H9 (cell line): ENCODE measurements at regions not wholly inside any gene's neighbourhood (a gene's known extent, or its start where the extent isn't known, plus 50 kb on each side); places are given as distances from the start of the nearest gene placed in this dataset.

Experiments used
- DNase-seq: peaks from one replicate; pipeline ENCODE4 v3.0.0-alpha.2; 2017
- H2AFZ ChIP-seq: one replicate; pipeline ENCODE4 v1.6.1; 2013; ENCODE audit warnings: mild to moderate bottlenecking, low read length, control low read depth, moderate library complexity
- H2AK5ac ChIP-seq: 2 replicates; pipeline ENCODE4 v1.6.1; 2013; ENCODE audit warnings: low read length, control low read depth, mixed read lengths; ENCODE audit not compliant: insufficient read length
- H2BK120ac ChIP-seq: one replicate; pipeline ENCODE4 v1.6.1; 2013; ENCODE audit warnings: low read depth, mild to moderate bottlenecking, low read length, control low read depth, inconsistent platforms; ENCODE audit not compliant: poor library complexity, severe bottlenecking
- H2BK12ac ChIP-seq: 2 replicates; pipeline ENCODE4 v1.6.1; 2013; ENCODE audit warnings: low read length, control low read depth, mixed read lengths, low read depth; ENCODE audit not compliant: insufficient read length
- H2BK15ac ChIP-seq: 2 replicates; pipeline ENCODE4 v1.6.1; 2013; ENCODE audit warnings: low read depth, low read length, control low read depth
- H2BK20ac ChIP-seq: one replicate; pipeline ENCODE4 v1.6.1; 2013; ENCODE audit warnings: low read depth, mild to moderate bottlenecking, low read length, control low read depth, inconsistent platforms; ENCODE audit not compliant: poor library complexity, severe bottlenecking
- H2BK5ac ChIP-seq: 2 replicates; pipeline ENCODE4 v1.6.1; 2013; ENCODE audit warnings: low read length, control low read depth, mixed read lengths; ENCODE audit not compliant: insufficient read length
- H3K14ac ChIP-seq: 2 replicates; pipeline ENCODE4 v1.6.1; 2013; ENCODE audit warnings: low read length, control low read depth; ENCODE audit not compliant: insufficient read depth
- H3K18ac ChIP-seq: 2 replicates; pipeline ENCODE4 v1.6.1; 2013; ENCODE audit warnings: low read depth, mild to moderate bottlenecking, mixed read lengths, low read length, control low read depth; ENCODE audit not compliant: insufficient read length
- H3K23ac ChIP-seq: 2 replicates; pipeline ENCODE4 v1.6.1; 2013; ENCODE audit warnings: low read length, control low read depth, mixed read lengths, low read depth; ENCODE audit not compliant: insufficient read length
- H3K23me2 ChIP-seq: 2 replicates; pipeline ENCODE4 v1.6.1; 2013; ENCODE audit warnings: low read depth, mild to moderate bottlenecking, mixed read lengths, low read length, control low read depth; ENCODE audit not compliant: insufficient read length, poor library complexity, severe bottlenecking
- H3K27ac ChIP-seq: 2 replicates; pipeline ENCODE4 v1.5.1; 2013; ENCODE audit warnings: low read length, control low read depth, mixed read lengths, low read depth; ENCODE audit not compliant: insufficient read length
- H3K27me3 ChIP-seq: 2 replicates; pipeline ENCODE4 v1.6.1; 2013; ENCODE audit warnings: low read length, control low read depth, inconsistent platforms; ENCODE audit not compliant: insufficient read depth
- H3K4ac ChIP-seq: 2 replicates; pipeline ENCODE4 v1.6.1; 2013; ENCODE audit warnings: low read depth, mild to moderate bottlenecking, control low read depth, inconsistent platforms, low read length, moderate library complexity
- H3K4me1 ChIP-seq: 2 replicates; pipeline ENCODE4 v1.6.1; 2013; ENCODE audit warnings: low read length, control low read depth, inconsistent platforms; ENCODE audit not compliant: insufficient read depth
- H3K4me2 ChIP-seq: 2 replicates; pipeline ENCODE4 v1.6.1; 2013; ENCODE audit warnings: low read length, control low read depth, mixed read lengths; ENCODE audit not compliant: insufficient read length, insufficient read depth
- H3K56ac ChIP-seq: 2 replicates; pipeline ENCODE4 v1.6.1; 2013; ENCODE audit warnings: low read depth, mild to moderate bottlenecking, mixed read lengths, low read length, control low read depth; ENCODE audit not compliant: insufficient read length
- H3K79me1 ChIP-seq: 2 replicates; pipeline ENCODE4 v1.6.1; 2013; ENCODE audit warnings: low read depth, mild to moderate bottlenecking, moderate library complexity, low read length, control low read depth, inconsistent platforms; ENCODE audit not compliant: insufficient read depth, poor library complexity, severe bottlenecking
- H3K79me2 ChIP-seq: 2 replicates; pipeline ENCODE4 v1.6.1; 2013; ENCODE audit warnings: low read length, control low read depth, inconsistent platforms; ENCODE audit not compliant: insufficient read depth
- H3K9ac ChIP-seq: 2 replicates; pipeline ENCODE4 v1.6.1; 2013; ENCODE audit warnings: low read length, control low read depth, mixed read lengths; ENCODE audit not compliant: insufficient read length; ENCODE audit errors: extremely low read depth
- H3K9me3 ChIP-seq: one replicate; pipeline ENCODE4 v1.6.1; 2013; ENCODE audit warnings: low read depth, low read length, inconsistent platforms; ENCODE audit not compliant: control insufficient read depth
- H3T11ph ChIP-seq: one replicate; pipeline ENCODE4 v1.6.1; 2013; ENCODE audit warnings: mild to moderate bottlenecking, low read length, control low read depth, inconsistent platforms
- H4K20me1 ChIP-seq: one replicate; pipeline ENCODE4 v1.6.1; 2013; ENCODE audit not compliant: control insufficient read depth, insufficient read length, insufficient read depth
- H4K5ac ChIP-seq: 2 replicates; pipeline ENCODE4 v1.6.1; 2013; ENCODE audit warnings: low read depth, mild to moderate bottlenecking, mixed read lengths, low read length, control low read depth; ENCODE audit not compliant: insufficient read length
- H4K8ac ChIP-seq: replicated peaks from 2 replicates; pipeline ENCODE4 v1.6.1; 2013; ENCODE audit warnings: low read length, control low read depth, mixed read lengths, low read depth; ENCODE audit not compliant: insufficient read length
- H4K91ac ChIP-seq: 2 replicates; pipeline ENCODE4 v1.6.1; 2013; ENCODE audit warnings: low read depth, mild to moderate bottlenecking, moderate library complexity, mixed read lengths, low read length, control low read depth; ENCODE audit not compliant: insufficient read length
- H3K27ac Mint-ChIP-seq, 3 experiments: 2 replicates in 2 of 3; 3 replicates in 1 of 3; pipeline ENCODE4 v1.8.0; 2020 to 2021; ENCODE audit warnings: mixed read lengths in 3 of 3, mild to moderate bottlenecking in 1 of 3, moderate library complexity in 1 of 3
- H3K27me3 Mint-ChIP-seq: 2 replicates; pipeline ENCODE4 v1.8.0; 2021; ENCODE audit warnings: low read depth, mild to moderate bottlenecking, moderate library complexity, mixed read lengths
- H3K36me3 Mint-ChIP-seq, 3 experiments: 2 replicates in 2 of 3; 3 replicates in 1 of 3; pipeline ENCODE4 v1.8.0; 2020 to 2021; ENCODE audit warnings: low read depth in 3 of 3, mixed read lengths in 3 of 3; ENCODE audit not compliant: insufficient read depth in 1 of 3
- H3K4me1 Mint-ChIP-seq, 2 experiments: 2 replicates each; pipeline ENCODE4 v1.8.0; 2020; ENCODE audit warnings: mixed read lengths in 2 of 2
- H3K4me3 Mint-ChIP-seq, 2 experiments: 2 replicates in 1 of 2; 3 replicates in 1 of 2; pipeline ENCODE4 v1.8.0; 2020 to 2021; ENCODE audit warnings: mild to moderate bottlenecking in 2 of 2, mixed read lengths in 2 of 2, moderate library complexity in 1 of 2
- H3K9me3 Mint-ChIP-seq, 2 experiments: 2 replicates in 1 of 2; 3 replicates in 1 of 2; pipeline ENCODE4 v1.8.0; 2020; ENCODE audit warnings: mild to moderate bottlenecking in 2 of 2, mixed read lengths in 2 of 2, moderate library complexity in 1 of 2
- WGBS: extraction: QIAGEN DNeasy Blood & Tissue Kit; methylation state at CpG from one replicate; pipeline ENCODE4 v1.1.7; 2013; ENCODE audit warnings: missing lambda C conversion rate, low lambda C conversion rate, mixed read lengths; ENCODE audit not compliant: insufficient read length; ENCODE audit errors: extremely low coverage; 5-methylcytosine and 5-hydroxymethylcytosine counted together
- TF ChIP-seq, protein P1 (sequence below): fragments of 200-600 bp; sonication (generic); conservative IDR thresholded peaks from 3 replicates; pipeline ENCODE4 v1.8.0; 2021; ENCODE audit warnings: antibody characterized with exemption, mild to moderate bottlenecking

DNA sequence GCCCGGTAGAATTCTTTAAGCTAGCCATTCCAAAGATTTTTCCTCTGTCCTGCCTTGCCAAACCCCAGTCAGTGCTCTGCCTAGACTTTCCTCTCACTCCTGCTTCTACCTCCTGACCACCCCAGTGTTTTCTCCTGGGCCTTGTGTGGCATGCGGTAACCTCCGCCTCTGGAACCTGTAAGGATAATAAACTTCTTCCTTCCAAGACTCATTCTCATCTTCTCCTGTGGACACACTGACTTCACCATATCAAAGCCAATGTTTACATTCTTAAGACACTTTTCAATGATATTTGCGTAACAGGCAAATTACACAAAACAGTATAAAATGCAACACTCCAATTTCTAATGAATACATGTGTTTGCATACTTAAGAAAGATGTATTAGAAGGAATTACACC, 354.6 kb downstream of the RNF144B start:
- DNase-seq = no peak
- Histone ChIP-seq H3T11ph (no peak overlapping the region), H3K27me3 (no peaks in the 10 kb centered on the region), H3K14ac (no peak overlapping the region), H4K5ac (no peak overlapping the region), H3K9me3 (no peaks in the 10 kb centered on the region), H3K9ac (no peak overlapping the region), H4K8ac (no peak overlapping the region), H3K79me2 (no peaks in the 10 kb centered on the region), H3K23me2 (no peaks in the 10 kb centered on the region), H3K27ac (no peak overlapping the region), H3K79me1 (no peaks in the 10 kb centered on the region), H2AK5ac (no peak overlapping the region), H3K18ac (no peak overlapping the region), H4K91ac (no peak overlapping the region), H2BK5ac (no peak overlapping the region), H3K4me1 (no peaks in the 10 kb centered on the region), H2BK12ac (no peak overlapping the region), H3K4me2 (no peak overlapping the region), H3K56ac (no peak overlapping the region), H4K20me1 (no peaks in the 10 kb centered on the region), H2AFZ (no peak overlapping the region), H2BK20ac (no peak overlapping the region), H2BK120ac (no peak overlapping the region), H3K23ac (no peak overlapping the region), H2BK15ac (no peak overlapping the region), H3K4ac (no peak overlapping the region)
- Mint-ChIP-seq H3K27ac (peak overlapping the region in 2 of 3 experiments; percentile 56 to 66; a peak in 2 of 7 replicates), H3K9me3 (no peaks in the 10 kb centered on the region; a peak in 1 of 5 replicates), H3K4me3 (no peak overlapping the region), H3K27me3 (no peaks in the 10 kb centered on the region), H3K4me1 (no peaks in the 10 kb centered on the region), H3K36me3 (no peaks in the 10 kb centered on the region)
- TF ChIP-seq, protein P1, sequence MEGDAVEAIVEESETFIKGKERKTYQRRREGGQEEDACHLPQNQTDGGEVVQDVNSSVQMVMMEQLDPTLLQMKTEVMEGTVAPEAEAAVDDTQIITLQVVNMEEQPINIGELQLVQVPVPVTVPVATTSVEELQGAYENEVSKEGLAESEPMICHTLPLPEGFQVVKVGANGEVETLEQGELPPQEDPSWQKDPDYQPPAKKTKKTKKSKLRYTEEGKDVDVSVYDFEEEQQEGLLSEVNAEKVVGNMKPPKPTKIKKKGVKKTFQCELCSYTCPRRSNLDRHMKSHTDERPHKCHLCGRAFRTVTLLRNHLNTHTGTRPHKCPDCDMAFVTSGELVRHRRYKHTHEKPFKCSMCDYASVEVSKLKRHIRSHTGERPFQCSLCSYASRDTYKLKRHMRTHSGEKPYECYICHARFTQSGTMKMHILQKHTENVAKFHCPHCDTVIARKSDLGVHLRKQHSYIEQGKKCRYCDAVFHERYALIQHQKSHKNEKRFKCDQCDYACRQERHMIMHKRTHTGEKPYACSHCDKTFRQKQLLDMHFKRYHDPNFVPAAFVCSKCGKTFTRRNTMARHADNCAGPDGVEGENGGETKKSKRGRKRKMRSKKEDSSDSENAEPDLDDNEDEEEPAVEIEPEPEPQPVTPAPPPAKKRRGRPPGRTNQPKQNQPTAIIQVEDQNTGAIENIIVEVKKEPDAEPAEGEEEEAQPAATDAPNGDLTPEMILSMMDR = no peak
- no CpG with 5 or more reads among the region's 4 CpGs for whole genome bisulfite sequencing
